ENCODE measurements at regions not wholly inside any gene's neighbourhood (a gene's known extent, or its start where the extent isn't known, plus 50 kb on each side); places are given as distances from the start of the nearest gene placed in this dataset.

DNA sequence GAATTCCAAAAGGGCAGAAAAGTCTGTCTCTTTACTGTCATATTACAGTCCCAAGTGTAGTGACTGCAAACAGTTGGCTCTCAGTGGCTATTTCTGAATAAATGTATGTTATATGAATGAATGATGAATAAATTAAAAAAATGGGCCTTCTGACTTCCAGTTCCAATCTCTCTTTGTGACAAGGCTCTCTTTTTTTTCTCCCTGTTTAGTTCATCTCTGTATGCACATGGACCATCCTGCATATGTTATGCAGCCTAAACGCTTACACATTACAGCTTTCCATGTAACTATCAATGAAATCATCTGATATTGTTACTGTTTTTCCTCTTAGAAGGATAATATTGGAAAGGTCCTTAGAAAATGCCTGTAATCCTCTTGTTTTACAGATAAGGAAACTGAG, 363.0 kb downstream of the NUF2 start:
- H4K5ac ChIP-seq (ENCODE audit: insufficient read length, low read depth, low read length): no peak overlapping the region
- peaks cover 9% of the 10 kb centered on the region for H3K9me3 ChIP-seq (ENCODE audit: control insufficient read depth, low read depth, low read length)
- H3K4me1 ChIP-seq (ENCODE audit: insufficient read depth, low read length): no peaks in the 10 kb centered on the region
- no peak overlapping the region for H3T11ph ChIP-seq (ENCODE audit: low read length)
- H4K20me1 ChIP-seq (ENCODE audit: control insufficient read depth, insufficient read depth, insufficient read length): no peaks in the 10 kb centered on the region
- H2BK20ac ChIP-seq (ENCODE audit: low read depth, low read length, poor library complexity, severe bottlenecking): no peak overlapping the region
- no peak overlapping the region for H2BK120ac ChIP-seq (ENCODE audit: low read depth, low read length, poor library complexity, severe bottlenecking)
- H3K4ac ChIP-seq (ENCODE audit: low read depth, low read length): no peak overlapping the region
- no peak overlapping the region for H4K91ac ChIP-seq (ENCODE audit: insufficient read length, low read depth, low read length)
- H2BK12ac ChIP-seq (ENCODE audit: insufficient read length, low read depth, low read length): no peak overlapping the region
- no peak overlapping the region for H3K27ac ChIP-seq (ENCODE audit: insufficient read length, low read depth, low read length)
- no peak overlapping the region for H3K18ac ChIP-seq (ENCODE audit: insufficient read length, low read depth, low read length)
- Mint-ChIP-seq H3K27me3 (ENCODE audit: low read depth) (no peaks in the 10 kb centered on the region; the same call in 1 of the 2 replicates), H3K4me1 (no peaks in the 10 kb centered on the region), H3K9me3 (peaks cover 23 to 24% of the 10 kb centered on the region in 2 experiments), H3K4me3 (no peak overlapping the region), H3K27ac (no peak overlapping the region), H3K36me3 (ENCODE audit: insufficient read depth in 1 of 3, low read depth in 3 of 3) (peaks cover 13 to 24% (median 17%) of the 10 kb centered on the region in 3 experiments)
- H3K4me2 ChIP-seq (ENCODE audit: insufficient read depth, insufficient read length, low read length): no peak overlapping the region
- TF ChIP-seq, protein P1, sequence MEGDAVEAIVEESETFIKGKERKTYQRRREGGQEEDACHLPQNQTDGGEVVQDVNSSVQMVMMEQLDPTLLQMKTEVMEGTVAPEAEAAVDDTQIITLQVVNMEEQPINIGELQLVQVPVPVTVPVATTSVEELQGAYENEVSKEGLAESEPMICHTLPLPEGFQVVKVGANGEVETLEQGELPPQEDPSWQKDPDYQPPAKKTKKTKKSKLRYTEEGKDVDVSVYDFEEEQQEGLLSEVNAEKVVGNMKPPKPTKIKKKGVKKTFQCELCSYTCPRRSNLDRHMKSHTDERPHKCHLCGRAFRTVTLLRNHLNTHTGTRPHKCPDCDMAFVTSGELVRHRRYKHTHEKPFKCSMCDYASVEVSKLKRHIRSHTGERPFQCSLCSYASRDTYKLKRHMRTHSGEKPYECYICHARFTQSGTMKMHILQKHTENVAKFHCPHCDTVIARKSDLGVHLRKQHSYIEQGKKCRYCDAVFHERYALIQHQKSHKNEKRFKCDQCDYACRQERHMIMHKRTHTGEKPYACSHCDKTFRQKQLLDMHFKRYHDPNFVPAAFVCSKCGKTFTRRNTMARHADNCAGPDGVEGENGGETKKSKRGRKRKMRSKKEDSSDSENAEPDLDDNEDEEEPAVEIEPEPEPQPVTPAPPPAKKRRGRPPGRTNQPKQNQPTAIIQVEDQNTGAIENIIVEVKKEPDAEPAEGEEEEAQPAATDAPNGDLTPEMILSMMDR (conservative IDR thresholded peaks at IDR 0.05): no peak
- no peak overlapping the region for H2AK5ac ChIP-seq (ENCODE audit: insufficient read length, low read length)
- no peak overlapping the region for H3K9ac ChIP-seq (ENCODE audit: extremely low read depth, insufficient read length, low read length)
- no peak overlapping the region for H2BK5ac ChIP-seq (ENCODE audit: insufficient read length, low read length)
- no peak for DNase-seq
- no peak overlapping the region for H3K14ac ChIP-seq (ENCODE audit: insufficient read depth, low read length)
- no peak overlapping the region for H3K56ac ChIP-seq (ENCODE audit: insufficient read length, low read depth, low read length)
- no peaks in the 10 kb centered on the region for H3K27me3 ChIP-seq (ENCODE audit: insufficient read depth, low read length)
- H3K23ac ChIP-seq (ENCODE audit: insufficient read length, low read depth, low read length): no peak overlapping the region
- H4K8ac ChIP-seq (replicated peaks; ENCODE audit: insufficient read length, low read depth, low read length): no peak overlapping the region
- H3K79me1 ChIP-seq (ENCODE audit: insufficient read depth, low read depth, low read length, poor library complexity, severe bottlenecking): no peaks in the 10 kb centered on the region
- H3K79me2 ChIP-seq (ENCODE audit: insufficient read depth, low read length): no peaks in the 10 kb centered on the region
- H3K23me2 ChIP-seq (ENCODE audit: insufficient read length, low read depth, low read length, poor library complexity, severe bottlenecking): no peaks in the 10 kb centered on the region
- WGBS (ENCODE audit: extremely low coverage, insufficient read length, low lambda C conversion rate): no CpG with 5 or more reads among the region's 1 CpG
- no peak overlapping the region for H2AFZ ChIP-seq (ENCODE audit: low read length)
- H2BK15ac ChIP-seq (ENCODE audit: low read depth, low read length): no peak overlapping the region
